ENCODE measurements at regions not wholly inside any gene's neighbourhood (a gene's known extent, or its start where the extent isn't known, plus 50 kb on each side); places are given as distances from the start of the nearest gene placed in this dataset.

GRCh38 chr7:79734181-79734580, 280.7 kb upstream of the MAGI2 start:
- TF ChIP-seq MTA2 (IDR thresholded peaks at IDR 0.05; ENCODE audit: low read depth) = no peak
- TF ChIP-seq KLF5 (IDR thresholded peaks at IDR 0.05; ENCODE audit: partially characterized antibody) = no peak
- TF ChIP-seq FOS (IDR thresholded peaks at IDR 0.05; ENCODE audit: borderline replicate concordance, extremely low read depth, insufficient read length) = no peak
- no peak for TF ChIP-seq POLR2A (IDR thresholded peaks at IDR 0.05; ENCODE audit: low read depth, low read length)
- no peak for TF ChIP-seq ZNF384 (IDR thresholded peaks at IDR 0.05; ENCODE audit: borderline replicate concordance, low read depth, low read length)
- TF ChIP-seq SUZ12 (IDR thresholded peaks at IDR 0.05; ENCODE audit: unreplicated experiment) = no peak
- TF ChIP-seq CREM (IDR thresholded peaks at IDR 0.05; ENCODE audit: low read depth) = no peak
- no peak for TF ChIP-seq STAT3 (IDR thresholded peaks at IDR 0.05; ENCODE audit: low read depth, low read length)
- TF ChIP-seq, protein P1, sequence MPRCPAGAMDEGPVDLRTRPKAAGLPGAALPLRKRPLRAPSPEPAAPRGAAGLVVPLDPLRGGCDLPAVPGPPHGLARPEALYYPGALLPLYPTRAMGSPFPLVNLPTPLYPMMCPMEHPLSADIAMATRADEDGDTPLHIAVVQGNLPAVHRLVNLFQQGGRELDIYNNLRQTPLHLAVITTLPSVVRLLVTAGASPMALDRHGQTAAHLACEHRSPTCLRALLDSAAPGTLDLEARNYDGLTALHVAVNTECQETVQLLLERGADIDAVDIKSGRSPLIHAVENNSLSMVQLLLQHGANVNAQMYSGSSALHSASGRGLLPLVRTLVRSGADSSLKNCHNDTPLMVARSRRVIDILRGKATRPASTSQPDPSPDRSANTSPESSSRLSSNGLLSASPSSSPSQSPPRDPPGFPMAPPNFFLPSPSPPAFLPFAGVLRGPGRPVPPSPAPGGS (IDR thresholded peaks at IDR 0.05; ENCODE audit: borderline replicate concordance, insufficient read depth, low read depth, low read length, poor library complexity, severe bottlenecking) = no peak
- TF ChIP-seq NFXL1 (IDR thresholded peaks at IDR 0.05; ENCODE audit: borderline replicate concordance) = no peak
- TF ChIP-seq TCF3 (IDR thresholded peaks at IDR 0.05; ENCODE audit: borderline replicate concordance, insufficient read depth, low read depth, low read length) = no peak
- no peak for TF ChIP-seq CEBPB (IDR thresholded peaks at IDR 0.05; ENCODE audit: borderline replicate concordance in 1 of 2, low read depth in 2 of 2, low read length in 2 of 2)
- TF ChIP-seq ATF2 (IDR thresholded peaks at IDR 0.05; ENCODE audit: low read length) = no peak
- TF ChIP-seq SMARCA5 (IDR thresholded peaks at IDR 0.05) = no peak
- no peak for TF ChIP-seq BCL11A (IDR thresholded peaks at IDR 0.05; ENCODE audit: low read depth, low read length)
- no peaks in the 10 kb centered on the region for H3K79me2 ChIP-seq (ENCODE audit: control insufficient read depth, insufficient read depth, low read length)
- ChIA-PET CTCF (no interaction called here), RAD21 (ENCODE audit: unreplicated experiment) (no interaction called here), POLR2A (no interaction called here), SMC1A (ENCODE audit: uncharacterized antibody, unreplicated experiment) (no interaction called here)
- no peaks in the 10 kb centered on the region for H3K9me3 ChIP-seq (replicated peaks; ENCODE audit: control insufficient read depth, insufficient read depth, low read length)
- H3K27me3 ChIP-seq (replicated peaks in 1 of 2; ENCODE audit: control insufficient read depth in 2 of 2, insufficient read depth in 2 of 2, low read length in 1 of 2) = no peaks in the 10 kb centered on the region
- no peaks in the 10 kb centered on the region for H3K4me1 ChIP-seq (ENCODE audit: control insufficient read depth, insufficient read depth, low read length)
- H4K20me1 ChIP-seq (ENCODE audit: control insufficient read depth, insufficient read depth) = no peaks in the 10 kb centered on the region
- FAIRE-seq (no peak), ATAC-seq (no peak), DNase-seq (ENCODE audit: low read depth, low spot score) (no peak)
- BruUV-seq (replicated peaks) = no TSS peak
- in situ Hi-C loops (cut with MboI) (no loop called here), intact Hi-C loops (cut with micrococcal nuclease; ENCODE audit: unreplicated experiment) (no loop called here)
- no peak overlapping the region for H3K4me3 ChIP-seq
- no peak overlapping the region for H3K4me2 ChIP-seq (ENCODE audit: control insufficient read depth, insufficient read depth)
- H3K36me3 ChIP-seq (ENCODE audit: control insufficient read depth in 2 of 2, insufficient read depth in 2 of 2, low read length in 1 of 2) = no peaks in the 10 kb centered on the region
- no peak overlapping the region for H3K27ac ChIP-seq (ENCODE audit: control insufficient read depth, insufficient read depth)
- H2AFZ ChIP-seq (ENCODE audit: control insufficient read depth, low read depth, low read length) = no peak overlapping the region
- no peak overlapping the region for H3K9ac ChIP-seq (ENCODE audit: control insufficient read depth, insufficient read depth, low read length)
